ENCODE measurements at regions not wholly inside any gene's neighbourhood (a gene's known extent, or its start where the extent isn't known, plus 50 kb on each side); places are given as distances from the start of the nearest gene placed in this dataset.
"Not testable (repeated sequence)": the region's sequence is repeated elsewhere in the genome, so short reads cannot be mapped to it uniquely, and the experiment has no call there.

GRCh38 chr16:75854152-75854551 is 127.9 kb upstream of the CPHXL start:
- Mint-ChIP-seq H3K27ac (ENCODE audit: low read depth) (no peak overlapping the region), H3K4me1 (no peaks in the 10 kb centered on the region), H3K4me3 (no peak overlapping the region), H3K36me3 (ENCODE audit: insufficient read depth) (no peaks in the 10 kb centered on the region), H3K27me3 (peaks cover 37% of the 10 kb centered on the region), H3K9me3 (no peaks in the 10 kb centered on the region)
- DNase-seq (ENCODE audit: low spot score in 2 of 2) (no peak), ATAC-seq (replicated peaks; ENCODE audit: extremely low read depth, poor library complexity, severe bottlenecking) (no peak)

- H3K4me1 Mint-ChIP-seq: no peaks in the 10 kb centered on the region
- ATAC-seq (replicated peaks; ENCODE audit: extremely low read depth, poor library complexity, severe bottlenecking): no peak
These were observed 134.2 kb upstream of the CPHXL start for GRCh38 chr16:75860326-75861053.

GRCh38 chr16:75861311-75862097 is 135.2 kb upstream of the CPHXL start:
- H3K27ac Mint-ChIP-seq (ENCODE audit: low read depth): no peak overlapping the region
- H3K36me3 Mint-ChIP-seq (ENCODE audit: insufficient read depth): no peaks in the 10 kb centered on the region
- ATAC-seq (replicated peaks; ENCODE audit: extremely low read depth, poor library complexity, severe bottlenecking) (no peak), DNase-seq (ENCODE audit: low spot score in 2 of 2) (no peak)
- H3K9me3 Mint-ChIP-seq: no peaks in the 10 kb centered on the region
- no peak overlapping the region for H3K4me3 Mint-ChIP-seq
- H3K27me3 Mint-ChIP-seq: peaks cover 10% of the 10 kb centered on the region
- H3K4me1 Mint-ChIP-seq: no peaks in the 10 kb centered on the region

More at GRCh38 chr16:75860326-75861053, 134.2 kb upstream of the CPHXL start:
- Mint-ChIP-seq H3K36me3 (ENCODE audit: insufficient read depth) (no peaks in the 10 kb centered on the region), H3K27ac (ENCODE audit: low read depth) (no peak overlapping the region), H3K9me3 (no peaks in the 10 kb centered on the region), H3K4me3 (no peak overlapping the region), H3K27me3 (peaks cover 10% of the 10 kb centered on the region)
- DNase-seq (ENCODE audit: low spot score in 2 of 2): no peak

- H3K27ac Mint-ChIP-seq (ENCODE audit: low read depth): no peak overlapping the region
- H3K4me1 Mint-ChIP-seq: no peaks in the 10 kb centered on the region
- ATAC-seq (replicated peaks; ENCODE audit: extremely low read depth, poor library complexity, severe bottlenecking) (no peak), DNase-seq (ENCODE audit: low spot score in 2 of 2) (no peak)
- H3K36me3 Mint-ChIP-seq (ENCODE audit: insufficient read depth): no peaks in the 10 kb centered on the region
- no peaks in the 10 kb centered on the region for H3K9me3 Mint-ChIP-seq
- H3K27me3 Mint-ChIP-seq: peaks cover 8% of the 10 kb centered on the region
- no peak overlapping the region for H3K4me3 Mint-ChIP-seq
These were observed 135.8 kb upstream of the CPHXL start for GRCh38 chr16:75862098-75862386.

- H3K4me1 Mint-ChIP-seq: no peaks in the 10 kb centered on the region
- no peak for ATAC-seq (replicated peaks; ENCODE audit: extremely low read depth, poor library complexity, severe bottlenecking)
- no peaks in the 10 kb centered on the region for H3K9me3 Mint-ChIP-seq
- H3K4me3 Mint-ChIP-seq: no peak overlapping the region
- no peaks in the 10 kb centered on the region for H3K36me3 Mint-ChIP-seq (ENCODE audit: insufficient read depth)
- no peak for DNase-seq (ENCODE audit: low spot score in 2 of 2)
- H3K27me3 Mint-ChIP-seq: no peaks in the 10 kb centered on the region
- H3K27ac Mint-ChIP-seq (ENCODE audit: low read depth): no peak overlapping the region
These were observed 138.0 kb upstream of the CPHXL start for GRCh38 chr16:75864243-75864642.

- no peaks in the 10 kb centered on the region for H3K36me3 Mint-ChIP-seq (ENCODE audit: insufficient read depth)
- no peaks in the 10 kb centered on the region for H3K4me1 Mint-ChIP-seq
- peaks cover 13% of the 10 kb centered on the region for H3K27me3 Mint-ChIP-seq
- ATAC-seq (replicated peaks; ENCODE audit: extremely low read depth, poor library complexity, severe bottlenecking) (no peak), DNase-seq (ENCODE audit: low spot score in 2 of 2) (no peak)
- no peak overlapping the region for H3K27ac Mint-ChIP-seq (ENCODE audit: low read depth)
- H3K4me3 Mint-ChIP-seq: no peak overlapping the region
- peaks cover 7% of the 10 kb centered on the region for H3K9me3 Mint-ChIP-seq
These were observed 139.4 kb upstream of the CPHXL start for GRCh38 chr16:75865736-75866135.

- no peaks in the 10 kb centered on the region for H3K36me3 Mint-ChIP-seq (ENCODE audit: insufficient read depth)
- no peak overlapping the region for H3K27ac Mint-ChIP-seq (ENCODE audit: low read depth)
- ATAC-seq (replicated peaks; ENCODE audit: extremely low read depth, poor library complexity, severe bottlenecking) (no peak), DNase-seq (ENCODE audit: low spot score in 2 of 2) (no peak)
- H3K4me1 Mint-ChIP-seq: no peaks in the 10 kb centered on the region
- peaks cover 15% of the 10 kb centered on the region for H3K27me3 Mint-ChIP-seq
- H3K4me3 Mint-ChIP-seq: no peak overlapping the region
- peaks cover 7% of the 10 kb centered on the region for H3K9me3 Mint-ChIP-seq
These were observed 142.6 kb upstream of the CPHXL start for GRCh38 chr16:75868636-75869632.

GRCh38 chr16:75881280-75881679 is 155.0 kb upstream of the CPHXL start:
- H3K36me3 Mint-ChIP-seq (ENCODE audit: insufficient read depth); DNase-seq (ENCODE audit: low spot score in 2 of 2); H3K27me3 Mint-ChIP-seq; H3K27ac Mint-ChIP-seq (ENCODE audit: low read depth); H3K9me3 Mint-ChIP-seq; H3K4me3 Mint-ChIP-seq; ATAC-seq (replicated peaks; ENCODE audit: extremely low read depth, poor library complexity, severe bottlenecking); H3K4me1 Mint-ChIP-seq: not testable (repeated sequence)

GRCh38 chr16:75899163-75899562 is 172.9 kb upstream of the CPHXL start:
- Mint-ChIP-seq H3K9me3 (no peaks in the 10 kb centered on the region), H3K27ac (ENCODE audit: low read depth) (no peak overlapping the region), H3K27me3 (no peaks in the 10 kb centered on the region), H3K4me3 (no peak overlapping the region), H3K36me3 (ENCODE audit: insufficient read depth) (no peaks in the 10 kb centered on the region), H3K4me1 (no peaks in the 10 kb centered on the region)
- DNase-seq (ENCODE audit: low spot score in 2 of 2) (no peak), ATAC-seq (replicated peaks; ENCODE audit: extremely low read depth, poor library complexity, severe bottlenecking) (no peak)

- no peak overlapping the region for H3K4me3 Mint-ChIP-seq
- no peak for DNase-seq (ENCODE audit: low spot score in 2 of 2)
- peaks cover 2% of the 10 kb centered on the region for H3K36me3 Mint-ChIP-seq (ENCODE audit: insufficient read depth)
- no peaks in the 10 kb centered on the region for H3K4me1 Mint-ChIP-seq
- H3K27ac Mint-ChIP-seq (ENCODE audit: low read depth): no peak overlapping the region
- no peaks in the 10 kb centered on the region for H3K27me3 Mint-ChIP-seq
- no peak for ATAC-seq (replicated peaks; ENCODE audit: extremely low read depth, poor library complexity, severe bottlenecking)
- H3K9me3 Mint-ChIP-seq: no peaks in the 10 kb centered on the region
These were observed 182.2 kb upstream of the CPHXL start for GRCh38 chr16:75908331-75909117.

GRCh38 chr16:75909746-75910145 is 183.5 kb upstream of the CPHXL start:
- no peaks in the 10 kb centered on the region for H3K27me3 Mint-ChIP-seq
- H3K27ac Mint-ChIP-seq (ENCODE audit: low read depth): no peak overlapping the region
- ATAC-seq (replicated peaks; ENCODE audit: extremely low read depth, poor library complexity, severe bottlenecking) (no peak), DNase-seq (ENCODE audit: low spot score in 2 of 2) (no peak)
- no peaks in the 10 kb centered on the region for H3K36me3 Mint-ChIP-seq (ENCODE audit: insufficient read depth)
- no peak overlapping the region for H3K4me3 Mint-ChIP-seq
- H3K4me1 Mint-ChIP-seq: no peaks in the 10 kb centered on the region
- H3K9me3 Mint-ChIP-seq: no peaks in the 10 kb centered on the region

GRCh38 chr16:75911896-75912295 is 185.6 kb upstream of the CPHXL start:
- Mint-ChIP-seq H3K4me1 (no peaks in the 10 kb centered on the region), H3K9me3 (no peaks in the 10 kb centered on the region), H3K36me3 (ENCODE audit: insufficient read depth) (no peaks in the 10 kb centered on the region), H3K27me3 (no peaks in the 10 kb centered on the region), H3K4me3 (no peak overlapping the region), H3K27ac (ENCODE audit: low read depth) (no peak overlapping the region)
- DNase-seq (ENCODE audit: low spot score in 2 of 2): no peak
- ATAC-seq (replicated peaks; ENCODE audit: extremely low read depth, poor library complexity, severe bottlenecking): no peak

All from central memory CD8-positive, alpha-beta T cell (primary cell).